Heart right ventricle (tissue), 16 donors: ENCODE measurements at regions not wholly inside any gene's neighbourhood (a gene's known extent, or its start where the extent isn't known, plus 50 kb on each side); places are given as distances from the start of the nearest gene placed in this dataset.

Experiments used
- ATAC-seq, 8 donors: fragments of 200-7000 bp; cut with Tn5 transposase; one replicate each; pipeline ENCODE4 v1.9.1; 2020; ENCODE audit warnings: mild to moderate bottlenecking in 8 of 8, moderate library complexity in 8 of 8, moderate number of reproducible peaks in 1 of 8
- DNase-seq, 2 donors: peaks; one replicate each; pipeline ENCODE4 v3.0.0-alpha.2; 2020
- H3K27ac ChIP-seq, 10 donors: fragments of 200-600 bp; sonication (generic) in 2 of 10; one replicate each; pipeline versions ENCODE4 v1.5.0 to v1.8.0; 2020 to 2022; ENCODE audit warnings: mild to moderate bottlenecking in 3 of 10
- H3K27me3 ChIP-seq, 7 donors: fragments of 200-600 bp; one replicate each; pipeline ENCODE4 v1.8.0; 2021 to 2022; ENCODE audit warnings: mild to moderate bottlenecking in 2 of 7
- H3K36me3 ChIP-seq, 9 donors: fragments of 200-600 bp; sonication (generic) in 1 of 9; one replicate each; pipeline versions ENCODE4 v1.5.0 to v1.8.0; 2020 to 2022; ENCODE audit warnings: mild to moderate bottlenecking in 2 of 9
- H3K4me1 ChIP-seq, 9 donors: fragments of 200-600 bp; sonication (generic) in 1 of 9; one replicate each; pipeline versions ENCODE4 v1.5.0 to v1.8.0; 2020 to 2022; ENCODE audit warnings: mild to moderate bottlenecking in 4 of 9
- H3K4me3 ChIP-seq, 10 donors: fragments of 200-600 bp; sonication (generic) in 2 of 10; one replicate each; pipeline versions ENCODE4 v1.5.0 to v1.8.0; 2020 to 2022; ENCODE audit warnings: mild to moderate bottlenecking in 7 of 10, moderate library complexity in 2 of 10
- H3K9me3 ChIP-seq, 11 donors: fragments of 200-600 bp in 10 of 11; sonication (generic) in 2 of 11; one replicate each; pipeline versions ENCODE4 v1.5.0 to v1.8.0; 2013 to 2022; ENCODE audit warnings: mild to moderate bottlenecking in 2 of 11, control low read depth in 1 of 11, moderate library complexity in 1 of 11
- CTCF ChIP-seq, 9 donors: fragments of 200-600 bp; sonication (generic) in 2 of 9; IDR thresholded peaks; one replicate each; pipeline versions ENCODE4 v1.5.0 to v1.8.0; 2021 to 2022; ENCODE audit warnings: antibody characterized with exemption in 9 of 9, mild to moderate bottlenecking in 5 of 9, moderate library complexity in 1 of 9
- WGBS, 2 donors: extraction: QIAGEN DNeasy Blood & Tissue Kit; methylation state at CpG; one replicate each; pipeline ENCODE4 v1.1.7; 2013; ENCODE audit warnings: inconsistent platforms in 1 of 2; 5-methylcytosine and 5-hydroxymethylcytosine counted together
- intact Hi-C, 10 donors: fragments of 100-400 bp; cut with DNase I; formaldehyde crosslinking; loops; one replicate each; pipeline versions ENCODE4 v1.11.1 to v1.14.2; 2022
- donor health status: Arrhythmogenic right ventricular cardiomyopathy.
- donor health status: ischemic (EF 13 %, LVEDD 7.1; RV severe dilation, severe dysfunction).
- donor health status: healthy with polysubstance abuse.
- donor health status: DM: no; HTN: yes; CAD: no.
- donor health status: DM: no; HTN: no; CAD: no.
- donor health status: ischemic (EF 25% LVEDD 6.9; RV normal size, moderate dysfunction).
- donor health status: ischemic (EF 25% LVEDD 5.7; RV mildly dilated, moderate dysfunction).
- donor health status: healthy.
- donor health status: DM: yes; HTN: yes; CAD: no.
- donor health status: Ischemic cardiomyopathy.
- donor health status: ischemic (EF 35%, LVEDD 5.7; RV mildly dilated, moderate dysfunction).
- donor health status: nonischemic (EF 11% LVEDD 7.7; RV severe dilation, severe dysfunction).
- donor health status: DM: yes; HTN: yes; CAD: no.
- donor health status: PGD.
- donor health status: ischemic (EF 29% LVEDD 5.4; RV normal size, mild dysfunction).
- donor health status: nonischemic (EF 23%, LVEDD 6.1; RV moderate dilation, normal function).

- Histone ChIP-seq H3K36me3 (no peaks in the 10 kb centered on the region), H3K4me1 (no peaks in the 10 kb centered on the region), H3K9me3 (peaks cover 0 to 19% (median 0%) of the 10 kb centered on the region in 11 donors), H3K27me3 (no peaks in the 10 kb centered on the region), H3K27ac (no peak overlapping the region), H3K4me3 (no peak overlapping the region)
- ATAC-seq (peak in 2 of 8 donors; percentile 8 to 35), DNase-seq (no peak)
- WGBS, 2 donors, result 79 to 86% methylated on average over 3 of the region's 3 CpGs
- intact Hi-C loops, result no loop called here
- TF ChIP-seq CTCF (IDR thresholded peaks at IDR 0.05), result no peak
These were observed 238.9 kb upstream of the MIS18BP1 start for GRCh38 chr14:45491914-45492313.

- H3K9me3 ChIP-seq, result peaks cover 0 to 49% (median 0%) of the 10 kb centered on the region in 11 donors
- 78 to 91% methylated on average over 1 of the region's 1 CpG for WGBS, 2 donors
These were observed 233.6 kb upstream of the MIS18BP1 start for GRCh38 chr14:45486599-45486998.

GRCh38 chr14:45467023-45467422, 214.0 kb upstream of the MIS18BP1 start:
- no peaks in the 10 kb centered on the region for H3K9me3 ChIP-seq
- H3K4me3 ChIP-seq, result no peak overlapping the region
- DNase-seq, result no peak
- peak in 4 of 8 donors; percentile 57 to 68 (median 60) for ATAC-seq
- TF ChIP-seq CTCF (IDR thresholded peaks at IDR 0.05), result no peak
- no peaks in the 10 kb centered on the region for H3K36me3 ChIP-seq
- no peaks in the 10 kb centered on the region for H3K4me1 ChIP-seq
- 33 to 47% methylated on average over 1 of the region's 1 CpG for WGBS, 2 donors
- no peak overlapping the region for H3K27ac ChIP-seq
- no peaks in the 10 kb centered on the region for H3K27me3 ChIP-seq
- intact Hi-C loops, result no loop called here

More at GRCh38 chr14:45486599-45486998, 233.6 kb upstream of the MIS18BP1 start:
- no peak for ATAC-seq
- no peak overlapping the region for H3K27ac ChIP-seq
- no peak for DNase-seq
- H3K4me1 ChIP-seq, result no peaks in the 10 kb centered on the region
- no peak overlapping the region for H3K4me3 ChIP-seq
- intact Hi-C loops, result no loop called here
- H3K36me3 ChIP-seq, result no peaks in the 10 kb centered on the region
- no peak for TF ChIP-seq CTCF (IDR thresholded peaks at IDR 0.05)
- H3K27me3 ChIP-seq, result no peaks in the 10 kb centered on the region

- intact Hi-C loops, result no loop called here
- Histone ChIP-seq H3K9me3 (no peaks in the 10 kb centered on the region), H3K27ac (no peak overlapping the region), H3K27me3 (no peaks in the 10 kb centered on the region), H3K4me3 (no peak overlapping the region), H3K4me1 (no peaks in the 10 kb centered on the region), H3K36me3 (no peaks in the 10 kb centered on the region)
- no peak for DNase-seq
- no peak for ATAC-seq
- no peak for TF ChIP-seq CTCF (IDR thresholded peaks at IDR 0.05)
- WGBS, 2 donors, result 31 to 33% methylated on average over 1 of the region's 1 CpG
These were observed 181.2 kb upstream of the MIS18BP1 start for GRCh38 chr14:45434221-45434620.
